A673 (cell line): ENCODE measurements at regions not wholly inside any gene's neighbourhood (a gene's known extent, or its start where the extent isn't known, plus 50 kb on each side); places are given as distances from the start of the nearest gene placed in this dataset.

Experiments used
- BruUV-seq: library from RNA; stranded (reverse); fragments of 400-500 nt; replicated peaks from 2 replicates; lab custom pipeline; 2021; lab: Mats Ljungman, UMichigan
- CTCF ChIA-PET: fragments of 300-600 bp; sonication (Branson Sonifier 250); formaldehyde crosslinking; loops from one replicate; lab custom pipeline; 2022; ENCODE audit warnings: antibody characterized with exemption; lab: Charles Lee
- POLR2A ChIA-PET: fragments of 300-600 bp; sonication (Branson Sonifier 250); formaldehyde crosslinking; loops from one replicate; lab custom pipeline; 2022; ENCODE audit warnings: antibody characterized with exemption; ENCODE audit not compliant: low non-redundant PET; lab: Charles Lee
- DNase-seq: peaks from one replicate; pipeline ENCODE4 v3.0.0-alpha.2; 2015; ENCODE audit warnings: low spot score
- H3K27ac ChIP-seq: fragments of 200-600 bp; sonication (generic); 2 replicates; pipeline ENCODE4 v1.5.1; 2016; ENCODE audit warnings: mixed run types, low read depth, mild to moderate bottlenecking, mixed read lengths, antibody characterized with exemption, low read length; ENCODE audit not compliant: poor library complexity, severe bottlenecking
- H3K27me3 ChIP-seq: fragments of 200-600 bp; sonication (generic); replicated peaks from 2 replicates; pipeline ENCODE4 v1.6.1; 2017; ENCODE audit warnings: mixed run types, low read depth, mild to moderate bottlenecking, mixed read lengths, antibody characterized with exemption, low read length; ENCODE audit not compliant: insufficient read depth, poor library complexity
- H3K36me3 ChIP-seq: fragments of 200-600 bp; sonication (generic); 2 replicates; pipeline ENCODE4 v1.6.1; 2016; ENCODE audit warnings: mixed run types, mild to moderate bottlenecking, mixed read lengths, antibody characterized with exemption, low read length; ENCODE audit not compliant: insufficient read depth, poor library complexity, severe bottlenecking
- H3K4me1 ChIP-seq: fragments of 200-600 bp; sonication (generic); 2 replicates; pipeline ENCODE4 v1.6.1; 2017; ENCODE audit warnings: mixed run types, mild to moderate bottlenecking, mixed read lengths, antibody characterized with exemption, low read length; ENCODE audit not compliant: insufficient read depth, poor library complexity, severe bottlenecking
- H3K4me3 ChIP-seq: fragments of 200-600 bp; sonication (generic); 2 replicates; pipeline ENCODE4 v1.5.1; 2016; ENCODE audit warnings: low read depth, mixed run types, mild to moderate bottlenecking, mixed read lengths, low read length; ENCODE audit not compliant: poor library complexity, severe bottlenecking
- H3K9me3 ChIP-seq: fragments of 200-600 bp; sonication (generic); 2 replicates; pipeline ENCODE4 v1.6.1; 2016; ENCODE audit warnings: mixed run types, low read depth, mild to moderate bottlenecking, mixed read lengths, antibody characterized with exemption, low read length; ENCODE audit not compliant: poor library complexity, severe bottlenecking
- CTCF ChIP-seq: fragments of 300-800, 200-600 bp; sonication (generic); conservative IDR thresholded peaks from 2 replicates; pipeline ENCODE4 v1.5.1; 2017; ENCODE audit warnings: low read depth, mild to moderate bottlenecking, antibody characterized with exemption, low read length, moderate library complexity, mixed read lengths
- EZH2 ChIP-seq: fragments of 200-600 bp; sonication (generic); IDR thresholded peaks from 2 replicates; pipeline ENCODE4 v1.6.1; 2017; ENCODE audit warnings: borderline replicate concordance, low read depth, mild to moderate bottlenecking, mixed read lengths, antibody characterized with exemption, low read length; ENCODE audit not compliant: poor library complexity, severe bottlenecking
- intact Hi-C: fragments of 100-400 bp; cut with micrococcal nuclease; formaldehyde crosslinking; loops from one replicate; pipeline ENCODE4 v1.10.0; 2022; ENCODE audit not compliant: unreplicated experiment

- no peak for DNase-seq
- no peaks in the 10 kb centered on the region for H3K4me1 ChIP-seq
- H3K27me3 ChIP-seq = no peaks in the 10 kb centered on the region
- H3K4me3 ChIP-seq = no peak overlapping the region
- ChIA-PET CTCF (no interaction called here), POLR2A (no interaction called here)
- TF ChIP-seq CTCF = no peak
- TF ChIP-seq EZH2 = no peak
- H3K36me3 ChIP-seq = no peaks in the 10 kb centered on the region
- BruUV-seq = no TSS peak
- H3K27ac ChIP-seq = no peak overlapping the region
- intact Hi-C loops = no loop called here
- no peaks in the 10 kb centered on the region for H3K9me3 ChIP-seq
Observed at GRCh38 chr6:113344969-113345368, 512.2 kb upstream of the MARCKS start.

GRCh38 chr6:113347436-113347835, 509.7 kb upstream of the MARCKS start:
- intact Hi-C loops = no loop called here
- Histone ChIP-seq H3K9me3 (no peaks in the 10 kb centered on the region), H3K36me3 (no peaks in the 10 kb centered on the region), H3K4me3 (no peak overlapping the region), H3K27ac (no peak overlapping the region), H3K27me3 (no peaks in the 10 kb centered on the region), H3K4me1 (no peaks in the 10 kb centered on the region)
- no peak for TF ChIP-seq CTCF
- no peak for TF ChIP-seq EZH2
- ChIA-PET CTCF (no interaction called here), POLR2A (no interaction called here)
- no peak for DNase-seq
- BruUV-seq = no TSS peak

GRCh38 chr6:113350461-113350860, 506.7 kb upstream of the MARCKS start:
- Histone ChIP-seq H3K36me3 (no peaks in the 10 kb centered on the region), H3K27ac (no peak overlapping the region), H3K9me3 (no peaks in the 10 kb centered on the region), H3K4me3 (no peak overlapping the region), H3K4me1 (no peaks in the 10 kb centered on the region), H3K27me3 (no peaks in the 10 kb centered on the region)
- ChIA-PET CTCF (no interaction called here), POLR2A (no interaction called here)
- no peak for DNase-seq
- no peak for TF ChIP-seq EZH2
- no TSS peak for BruUV-seq
- intact Hi-C loops = no loop called here

- DNase-seq = no peak
- ChIA-PET CTCF (no interaction called here), POLR2A (no interaction called here)
- H3K9me3 ChIP-seq = no peaks in the 10 kb centered on the region
- BruUV-seq = no TSS peak
- intact Hi-C loops = no loop called here
- no peaks in the 10 kb centered on the region for H3K27me3 ChIP-seq
- TF ChIP-seq CTCF (no peak), EZH2 (no peak)
- H3K4me1 ChIP-seq = no peaks in the 10 kb centered on the region
- H3K36me3 ChIP-seq = no peaks in the 10 kb centered on the region
- H3K27ac ChIP-seq = no peak overlapping the region
- no peak overlapping the region for H3K4me3 ChIP-seq
Observed at GRCh38 chr6:113351173-113351834, 505.8 kb upstream of the MARCKS start.
